HUDEP-2 (cell line): ENCODE measurements at regions not wholly inside any gene's neighbourhood (a gene's known extent, or its start where the extent isn't known, plus 50 kb on each side); places are given as distances from the start of the nearest gene placed in this dataset.
"Not testable (repeated sequence)": the region's sequence is repeated elsewhere in the genome, so short reads cannot be mapped to it uniquely, and the experiment has no call there.

ENCODE experiments used
- DNase-seq, 76 experiments: peaks; one replicate each; lab custom pipeline; 2025; ENCODE audit not compliant: unreplicated experiment in 76 of 76; lab: John Stamatoyannopoulos, UW

GRCh38 chr16:47924950-47925349 lies 230.8 kb downstream of the ABCC12 start:
- no peak for DNase-seq

GRCh38 chr16:47921535-47921934 lies 234.3 kb downstream of the ABCC12 start:
- DNase-seq, result no peak

- DNase-seq, result no peak
Measured at GRCh38 chr16:47920709-47921108, 235.1 kb downstream of the ABCC12 start.

GRCh38 chr16:47917118-47917517 lies 238.7 kb downstream of the ABCC12 start:
- no peak for DNase-seq

GRCh38 chr16:47916266-47916665 lies 239.5 kb downstream of the ABCC12 start:
- no peak for DNase-seq

GRCh38 chr16:47907109-47907508 lies 248.7 kb downstream of the ABCC12 start:
- DNase-seq, result no peak

GRCh38 chr16:47905771-47906170 lies 250.0 kb downstream of the ABCC12 start:
- DNase-seq, result no peak

GRCh38 chr16:47904691-47905090 lies 251.1 kb downstream of the ABCC12 start:
- DNase-seq, result no peak

- DNase-seq, result no peak
Measured at GRCh38 chr16:47903470-47903869, 252.3 kb downstream of the ABCC12 start.

GRCh38 chr16:47897105-47897504 lies 258.7 kb downstream of the ABCC12 start:
- not testable (repeated sequence) for DNase-seq

GRCh38 chr16:47895146-47895545 lies 260.6 kb downstream of the ABCC12 start:
- no peak for DNase-seq

GRCh38 chr16:47892999-47893398 lies 262.8 kb downstream of the ABCC12 start:
- DNase-seq, result no peak

- DNase-seq, result no peak
Measured at GRCh38 chr16:47888734-47889133, 267.1 kb downstream of the ABCC12 start.

GRCh38 chr16:47888142-47888541 lies 267.7 kb downstream of the ABCC12 start:
- no peak for DNase-seq

- DNase-seq, result no peak
Measured at GRCh38 chr16:47887496-47887895, 268.3 kb downstream of the ABCC12 start.

- DNase-seq, result no peak
Measured at GRCh38 chr16:47886631-47887415, 269.0 kb downstream of the ABCC12 start.

GRCh38 chr16:47886139-47886538 lies 269.7 kb downstream of the ABCC12 start:
- DNase-seq, result no peak

GRCh38 chr16:47885489-47885888 lies 270.3 kb downstream of the ABCC12 start:
- DNase-seq, result no peak

GRCh38 chr16:47884116-47884725 lies 271.6 kb downstream of the ABCC12 start:
- DNase-seq, result no peak

- no peak for DNase-seq
Measured at GRCh38 chr16:47881574-47881973, 274.2 kb downstream of the ABCC12 start.

- DNase-seq, result no peak
Measured at GRCh38 chr16:47880653-47881052, 275.1 kb downstream of the ABCC12 start.

GRCh38 chr16:47877166-47877565 lies 278.6 kb downstream of the ABCC12 start:
- DNase-seq, result no peak
